ENCODE measurements at regions not wholly inside any gene's neighbourhood (a gene's known extent, or its start where the extent isn't known, plus 50 kb on each side); places are given as distances from the start of the nearest gene placed in this dataset.

GRCh38 chr11:115558635-115559034 lies 54.4 kb upstream of the CADM1 start:
- peak; percentile 14 for DNase-seq

DNA sequence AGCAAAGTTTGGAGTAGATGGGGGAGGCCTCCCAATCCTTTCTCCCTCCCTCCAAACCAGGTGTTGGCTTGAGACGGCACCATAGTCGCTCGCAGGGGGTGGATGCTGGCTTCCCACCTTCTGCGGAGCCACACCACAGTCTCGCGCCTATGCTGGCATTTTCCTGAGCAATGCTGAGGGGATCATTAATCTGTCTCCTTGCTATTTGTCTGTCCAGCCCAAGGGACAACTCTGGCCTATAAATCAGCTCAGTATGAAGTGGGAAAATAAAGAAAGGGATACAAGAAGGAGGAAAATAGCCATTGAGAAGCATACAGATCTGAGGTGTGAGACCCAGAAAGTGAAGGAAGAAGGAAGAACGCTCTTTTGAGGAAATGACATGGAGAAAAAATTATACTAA lies 53.5 kb upstream of the CADM1 start:
- peak; percentile 12 for DNase-seq

GRCh38 chr11:115556984-115557383 lies 52.8 kb upstream of the CADM1 start:
- peak; percentile 18 for DNase-seq

DNA sequence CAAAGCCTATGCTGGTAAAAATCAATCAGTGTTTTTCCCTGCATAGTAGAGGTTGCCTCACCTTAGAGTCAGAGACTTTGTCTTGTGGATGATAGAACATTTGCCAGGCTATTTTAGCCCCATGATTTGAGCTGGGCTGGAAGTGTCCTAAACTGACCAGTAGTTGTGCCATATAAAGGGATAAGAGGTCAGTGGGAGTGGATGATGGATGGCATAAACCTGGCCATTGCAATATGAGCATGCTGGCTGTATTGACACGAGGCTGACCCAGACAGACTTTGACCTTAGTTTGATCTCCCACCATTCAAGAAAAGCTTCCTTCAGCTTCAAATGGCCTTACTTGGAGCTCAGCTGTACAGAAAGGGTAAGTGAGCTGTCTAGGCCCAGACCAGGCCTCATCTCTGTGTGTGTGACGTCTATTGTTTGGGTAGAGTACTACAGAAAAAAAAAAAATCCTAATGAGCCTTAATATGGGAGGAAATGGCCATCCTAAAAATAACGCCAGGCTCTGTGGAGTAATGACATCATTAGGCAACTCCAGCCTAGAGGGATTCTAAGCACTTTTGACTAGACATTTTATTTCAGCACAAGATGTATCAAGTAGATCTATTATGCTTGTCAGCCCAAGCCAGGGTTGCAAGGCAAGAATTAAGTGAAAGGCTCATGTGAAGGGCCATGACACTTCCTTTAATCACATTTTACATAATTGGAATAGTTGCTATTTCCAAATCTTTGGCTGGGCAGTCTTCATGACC lies 51.3 kb upstream of the CADM1 start:
- peak; percentile 42 for DNase-seq
